ENCODE measurements at regions not wholly inside any gene's neighbourhood (a gene's known extent, or its start where the extent isn't known, plus 50 kb on each side); places are given as distances from the start of the nearest gene placed in this dataset.

GRCh38 chr10:78543031-78543748 is 509.5 kb downstream of the RPS24 start:
- H3K4me3 ChIP-seq: no peak overlapping the region
- WGBS, 2 donors: 59 to 60% methylated on average over 7 to 8 of the region's 9 CpGs
- no peak for TF ChIP-seq POLR2A (IDR thresholded peaks at IDR 0.05)
- no peak for TF ChIP-seq CTCF (IDR thresholded peaks at IDR 0.05)
- no peak for TF ChIP-seq EP300 (IDR thresholded peaks at IDR 0.05)
- H3K9me3 ChIP-seq: no peaks in the 10 kb centered on the region
- H3K27ac ChIP-seq: peak overlapping the region in 3 of 4 donors; percentile 9 to 81 (median 77)
- H3K27me3 ChIP-seq: no peaks in the 10 kb centered on the region
- no peaks in the 10 kb centered on the region for H3K36me3 ChIP-seq
- no peak for DNase-seq (ENCODE audit: low spot score in 2 of 2)
- H3K4me1 ChIP-seq: peaks cover 0 to 37% (median 26%) of the 10 kb centered on the region in 4 donors

- Histone ChIP-seq H3K4me1 (peaks cover 0 to 37% (median 26%) of the 10 kb centered on the region in 4 donors), H3K27me3 (no peaks in the 10 kb centered on the region), H3K9me3 (no peaks in the 10 kb centered on the region), H3K36me3 (no peaks in the 10 kb centered on the region), H3K27ac (peak overlapping the region in 3 of 4 donors; percentile 9 to 81 (median 77)), H3K4me3 (no peak overlapping the region)
- WGBS, 2 donors: 21 to 37% methylated on average over 11 of the region's 11 CpGs
- no peak for TF ChIP-seq POLR2A (IDR thresholded peaks at IDR 0.05)
- peak in 1 of 2 donors; percentile 97 for TF ChIP-seq EP300 (IDR thresholded peaks at IDR 0.05)
- TF ChIP-seq CTCF (IDR thresholded peaks at IDR 0.05): no peak
- peak; percentile 63 to 83 for DNase-seq (ENCODE audit: low spot score in 2 of 2)
Measured at GRCh38 chr10:78543749-78544362, 510.2 kb downstream of the RPS24 start.

GRCh38 chr10:78544423-78545090 is 510.9 kb downstream of the RPS24 start:
- WGBS, 2 donors: 80 to 89% methylated on average over 9 of the region's 9 CpGs
- H3K27ac ChIP-seq: peak overlapping the region in 3 of 4 donors; percentile 9 to 81 (median 77)
- no peak for TF ChIP-seq POLR2A (IDR thresholded peaks at IDR 0.05)
- no peak for TF ChIP-seq CTCF (IDR thresholded peaks at IDR 0.05)
- no peak for TF ChIP-seq EP300 (IDR thresholded peaks at IDR 0.05)

GRCh38 chr10:78545756-78546155 is 512.1 kb downstream of the RPS24 start:
- no peaks in the 10 kb centered on the region for H3K9me3 ChIP-seq
- H3K27ac ChIP-seq: no peak overlapping the region
- 87 to 90% methylated on average over 3 of the region's 3 CpGs for WGBS, 2 donors
- H3K27me3 ChIP-seq: no peaks in the 10 kb centered on the region
- H3K4me3 ChIP-seq: no peak overlapping the region
- no peak for TF ChIP-seq EP300 (IDR thresholded peaks at IDR 0.05)
- no peak for TF ChIP-seq POLR2A (IDR thresholded peaks at IDR 0.05)
- no peak for TF ChIP-seq CTCF (IDR thresholded peaks at IDR 0.05)
- no peaks in the 10 kb centered on the region for H3K36me3 ChIP-seq
- peaks cover 0 to 42% (median 26%) of the 10 kb centered on the region in 4 donors for H3K4me1 ChIP-seq
- DNase-seq (ENCODE audit: low spot score in 2 of 2): no peak

More at GRCh38 chr10:78544423-78545090, 510.9 kb downstream of the RPS24 start:
- Histone ChIP-seq H3K9me3 (no peaks in the 10 kb centered on the region), H3K4me1 (peaks cover 0 to 42% (median 26%) of the 10 kb centered on the region in 4 donors), H3K4me3 (no peak overlapping the region), H3K27me3 (no peaks in the 10 kb centered on the region), H3K36me3 (no peaks in the 10 kb centered on the region)
- DNase-seq (ENCODE audit: low spot score in 2 of 2): no peak

- no peak for TF ChIP-seq CTCF (IDR thresholded peaks at IDR 0.05)
- TF ChIP-seq EP300 (IDR thresholded peaks at IDR 0.05): no peak
- no peak for TF ChIP-seq POLR2A (IDR thresholded peaks at IDR 0.05)
- WGBS, 2 donors: 74 to 78% methylated on average over 6 of the region's 6 CpGs
- no peak overlapping the region for H3K27ac ChIP-seq
Measured at GRCh38 chr10:78547397-78547796, 513.7 kb downstream of the RPS24 start.

More at GRCh38 chr10:78547397-78547796, 513.7 kb downstream of the RPS24 start:
- H3K4me1 ChIP-seq: peaks cover 0 to 45% (median 32%) of the 10 kb centered on the region in 4 donors
- H3K27me3 ChIP-seq: no peaks in the 10 kb centered on the region
- no peak for DNase-seq (ENCODE audit: low spot score in 2 of 2)
- no peak overlapping the region for H3K4me3 ChIP-seq
- H3K36me3 ChIP-seq: no peaks in the 10 kb centered on the region
- no peaks in the 10 kb centered on the region for H3K9me3 ChIP-seq

Data from tibial nerve (tissue), 4 donors.